NCI-H146 treated with DMSO at 0.1 percent for 48 hours (cell line): ENCODE measurements at regions not wholly inside any gene's neighbourhood (a gene's known extent, or its start where the extent isn't known, plus 50 kb on each side); places are given as distances from the start of the nearest gene placed in this dataset.

Source experiments
- DNase-seq: peaks from one replicate; lab custom pipeline; 2025; ENCODE audit not compliant: unreplicated experiment; lab: John Stamatoyannopoulos, UW

DNA sequence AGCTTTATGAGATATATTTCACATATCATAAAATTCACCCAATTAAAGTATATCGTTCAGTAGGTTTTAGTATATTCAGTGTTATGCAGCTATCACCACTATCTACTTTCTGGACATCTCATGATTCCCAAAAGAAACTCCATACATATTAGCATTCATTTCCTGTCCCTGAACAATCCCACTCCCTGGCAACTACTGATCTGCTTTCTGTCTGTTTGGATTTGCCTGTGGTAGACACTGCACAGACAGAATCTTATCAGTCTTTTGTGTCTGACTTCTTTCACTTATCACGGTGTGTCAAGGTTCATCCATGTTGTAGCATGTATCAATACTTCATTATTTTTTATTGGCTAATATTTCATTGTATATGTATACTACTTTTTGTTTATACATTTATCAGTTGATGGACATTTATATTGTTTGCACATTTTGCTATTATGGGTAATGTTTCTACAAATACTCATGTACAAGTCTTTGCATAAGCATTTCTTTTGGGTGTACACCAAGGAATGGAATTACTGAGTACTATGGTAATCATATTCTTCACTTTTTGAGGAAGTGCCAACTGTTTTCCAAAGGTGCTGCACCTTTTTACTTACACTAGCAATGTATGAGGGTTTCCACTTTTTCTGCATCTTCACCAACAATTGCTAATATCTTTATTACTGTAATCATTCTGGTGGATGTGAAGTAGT, 373.9 kb downstream of the AASDHPPT start:
- no peak for DNase-seq

DNA sequence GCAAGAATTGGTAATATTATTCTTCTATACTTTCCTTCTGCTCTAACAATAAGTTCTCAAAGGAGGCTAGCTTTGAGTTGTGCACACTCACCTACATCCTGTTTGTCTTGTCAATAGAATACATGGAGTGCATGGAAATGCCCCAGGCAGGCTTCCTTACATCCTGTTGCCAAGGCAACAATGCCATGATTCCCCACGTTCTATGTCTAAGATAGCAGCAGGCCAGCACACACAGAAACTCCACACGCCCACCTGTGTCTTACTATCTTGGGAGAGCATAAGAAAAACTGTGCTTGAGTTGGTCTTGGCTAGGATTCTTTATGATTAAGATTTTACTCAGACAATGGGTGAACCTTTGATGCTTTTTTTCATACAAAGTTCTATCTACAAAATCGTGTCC, 379.2 kb downstream of the AASDHPPT start:
- no peak for DNase-seq

DNA sequence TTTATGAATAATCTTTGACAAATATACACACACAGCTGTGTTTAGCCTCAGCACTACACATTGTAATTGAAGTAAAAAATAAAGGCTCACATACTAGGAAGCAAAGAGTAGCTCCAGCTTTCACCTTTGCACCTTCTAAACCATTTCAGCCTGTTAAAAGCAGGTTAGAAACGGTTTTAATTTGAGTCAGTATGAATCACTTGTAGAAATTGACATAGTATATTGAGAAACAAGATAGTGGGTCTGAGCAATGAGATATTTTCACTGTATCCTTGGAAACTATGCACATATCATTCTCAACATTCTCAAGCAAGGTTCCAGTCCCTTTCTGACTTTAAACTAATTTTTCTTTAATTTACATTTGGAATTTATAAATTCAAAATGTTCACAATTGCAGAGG, 380.3 kb downstream of the AASDHPPT start:
- DNase-seq: no peak

DNA sequence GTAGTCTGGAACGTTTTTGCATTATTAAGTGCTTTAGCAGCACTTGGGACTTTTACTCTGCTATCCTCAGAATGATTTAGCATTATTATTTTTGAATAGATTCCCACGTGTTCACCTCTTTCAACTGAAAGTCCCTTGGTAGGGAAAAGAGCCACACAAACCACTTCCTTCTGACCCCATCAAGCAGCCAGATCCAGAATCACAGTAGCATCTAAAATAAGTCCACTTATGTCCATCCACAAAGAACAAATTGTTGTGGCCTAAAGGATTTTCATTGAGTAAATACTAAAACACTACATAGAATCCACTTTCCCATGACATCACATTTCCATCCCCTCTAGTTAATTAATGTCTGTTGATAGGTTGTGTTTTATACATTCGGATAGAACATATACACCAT, 381.7 kb downstream of the AASDHPPT start:
- no peak for DNase-seq

DNA sequence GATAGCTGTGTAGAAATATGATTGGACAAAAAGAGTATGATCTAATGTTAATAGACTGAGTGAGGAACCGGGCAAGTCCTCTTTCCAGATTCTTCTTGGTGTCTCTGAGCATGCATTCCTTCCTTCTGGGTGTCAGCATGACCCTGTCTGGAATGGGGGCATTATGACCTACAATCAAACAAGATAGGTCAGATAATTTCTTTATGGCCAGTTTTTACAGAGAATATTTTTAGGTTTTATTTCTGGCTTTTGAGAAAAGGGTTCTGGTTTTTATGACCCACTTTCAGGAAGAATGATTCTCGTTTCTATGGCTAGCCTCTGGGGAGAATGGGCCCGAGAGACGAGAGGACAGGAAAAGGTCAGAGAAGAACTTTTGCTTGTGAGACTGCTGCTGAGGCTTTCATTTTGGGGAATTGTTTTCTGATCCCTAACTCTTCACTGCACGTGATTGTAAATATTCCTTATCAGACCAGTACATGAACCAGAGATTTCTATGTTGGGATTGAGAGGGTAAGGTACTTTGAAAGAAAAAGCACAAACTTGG, 383.8 kb downstream of the AASDHPPT start:
- no peak for DNase-seq

DNA sequence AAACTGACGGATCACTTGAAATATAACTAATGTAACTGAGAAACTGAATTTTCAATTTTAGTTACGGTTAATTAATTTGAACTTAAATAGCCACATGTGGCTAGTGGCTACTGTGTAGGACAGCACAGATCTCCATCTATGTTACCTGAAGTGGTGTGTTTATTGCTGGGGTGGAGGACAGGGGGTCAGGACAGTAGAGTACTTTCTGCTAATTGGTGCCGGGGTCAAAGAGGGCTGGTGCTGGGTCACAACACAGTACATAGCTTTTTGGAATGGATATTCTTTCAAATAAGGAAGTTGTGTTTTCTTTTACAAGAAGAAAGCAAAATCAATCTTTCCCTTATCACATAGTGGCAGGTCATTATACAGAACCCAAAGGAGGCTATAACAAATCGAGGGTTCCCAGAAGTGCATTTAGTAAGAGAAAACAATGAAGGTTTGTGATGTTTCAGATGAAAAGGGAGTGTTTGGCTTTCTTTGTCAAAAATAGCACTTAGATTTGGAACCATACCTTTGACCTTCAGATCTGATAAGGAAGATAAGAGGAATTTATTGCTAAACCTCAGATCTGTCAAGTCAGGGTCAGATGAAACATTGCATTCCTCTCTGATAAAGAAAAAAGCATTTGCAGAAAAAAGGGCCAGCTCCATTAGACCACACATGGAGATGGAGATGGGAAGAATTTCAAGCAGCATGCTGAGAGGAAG, 384.5 kb downstream of the AASDHPPT start:
- no peak for DNase-seq

DNA sequence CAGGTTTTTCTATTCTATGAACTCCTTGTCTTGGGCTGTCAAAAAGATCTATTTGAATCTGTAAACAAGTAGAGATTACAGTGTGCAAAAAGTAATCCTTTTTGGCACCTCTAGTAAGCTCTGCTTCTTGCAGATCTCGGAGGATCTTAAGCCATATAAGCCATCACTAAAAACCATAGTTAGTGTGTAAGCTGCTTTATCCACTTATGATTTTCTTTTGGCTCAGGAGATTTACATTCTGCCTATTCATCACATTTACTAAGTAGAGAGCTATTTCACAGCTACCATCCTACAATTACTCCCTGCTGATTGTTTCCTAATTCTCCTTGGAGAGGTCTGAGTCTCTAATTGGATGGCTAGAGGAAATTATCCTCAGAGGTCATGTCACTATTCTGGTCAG, 385.7 kb downstream of the AASDHPPT start:
- no peak for DNase-seq

DNA sequence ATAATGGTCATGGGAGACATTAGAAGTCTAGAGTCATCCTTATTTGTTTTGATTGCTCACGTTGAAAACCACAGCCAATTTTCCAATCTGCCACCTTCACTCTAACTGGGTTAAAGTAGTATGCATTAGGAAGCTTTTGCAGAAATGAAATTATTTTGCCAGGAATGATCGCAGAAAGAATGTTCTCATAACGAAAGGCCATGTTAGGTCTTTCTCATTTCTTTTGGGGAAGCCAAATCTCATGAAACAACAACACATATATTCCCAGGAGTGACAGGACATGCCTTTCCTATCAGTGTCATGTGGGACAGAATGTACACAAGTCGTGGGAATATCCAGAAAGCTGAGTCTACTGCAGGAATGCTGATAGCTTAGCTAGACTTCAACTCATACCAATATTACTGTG, 386.3 kb downstream of the AASDHPPT start:
- no peak for DNase-seq

DNA sequence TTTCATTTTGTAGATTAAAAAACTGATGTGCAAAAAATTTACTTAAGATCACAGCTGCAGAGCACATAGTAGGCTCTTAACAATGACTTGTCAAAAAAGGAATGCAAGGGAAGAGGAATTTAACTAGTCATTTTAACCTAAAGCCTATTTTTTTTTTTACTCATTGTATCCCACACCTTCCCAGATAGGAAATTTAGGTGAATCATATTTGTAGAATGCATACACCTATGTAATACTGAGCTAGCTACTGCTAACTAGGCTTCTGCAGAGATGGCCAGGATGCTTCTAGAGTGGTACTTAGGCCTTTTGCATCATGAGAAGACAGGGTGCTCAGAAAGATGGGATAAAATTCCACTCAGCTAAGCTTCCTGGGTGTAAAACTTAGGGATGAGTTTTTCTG, 387.3 kb downstream of the AASDHPPT start:
- DNase-seq: no peak

DNA sequence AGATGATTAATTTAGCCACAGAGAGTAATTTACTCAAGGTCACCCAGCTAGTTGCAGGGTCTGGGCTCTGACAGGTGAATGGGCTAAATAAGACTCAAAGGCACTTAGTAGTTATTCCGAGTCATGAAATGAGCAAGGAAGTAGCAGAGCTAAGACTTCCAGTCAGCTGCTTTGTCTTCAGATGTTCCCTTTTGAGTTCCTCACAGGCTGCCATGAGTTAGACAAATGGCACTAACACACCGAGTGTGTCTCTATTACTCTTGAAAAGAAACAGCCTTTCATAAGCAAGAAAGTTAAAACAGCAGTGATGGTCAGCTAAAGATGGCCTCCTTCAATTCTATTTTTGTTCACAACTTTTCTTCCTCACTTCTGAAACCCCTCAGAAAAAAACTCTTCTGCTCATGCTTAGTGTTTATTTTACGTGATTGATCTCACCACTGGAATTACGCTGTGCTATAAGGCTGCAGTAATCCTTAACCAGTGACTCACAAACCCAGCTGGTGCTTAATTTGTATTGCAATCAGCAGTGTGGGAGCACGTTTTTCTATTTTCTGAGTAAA, 389.1 kb downstream of the AASDHPPT start:
- no peak for DNase-seq

DNA sequence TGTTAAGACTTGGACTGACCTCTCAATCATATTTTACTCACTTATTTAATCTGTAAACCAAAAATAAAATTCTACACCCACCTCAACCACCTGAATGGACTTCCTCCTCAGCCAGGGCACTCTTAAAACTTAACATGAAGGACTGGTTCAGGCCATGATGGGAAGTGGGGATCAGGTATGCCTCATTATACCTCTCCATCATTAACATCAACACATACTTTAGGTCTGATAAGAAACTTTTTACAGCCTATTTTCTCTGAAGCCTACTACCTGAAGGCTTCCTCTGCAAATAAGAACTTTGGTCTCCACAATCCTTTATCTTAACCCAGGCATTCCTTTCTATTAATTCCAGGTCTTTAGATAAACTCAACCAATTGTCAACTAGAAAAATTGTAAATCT, 390.0 kb downstream of the AASDHPPT start:
- no peak for DNase-seq

DNA sequence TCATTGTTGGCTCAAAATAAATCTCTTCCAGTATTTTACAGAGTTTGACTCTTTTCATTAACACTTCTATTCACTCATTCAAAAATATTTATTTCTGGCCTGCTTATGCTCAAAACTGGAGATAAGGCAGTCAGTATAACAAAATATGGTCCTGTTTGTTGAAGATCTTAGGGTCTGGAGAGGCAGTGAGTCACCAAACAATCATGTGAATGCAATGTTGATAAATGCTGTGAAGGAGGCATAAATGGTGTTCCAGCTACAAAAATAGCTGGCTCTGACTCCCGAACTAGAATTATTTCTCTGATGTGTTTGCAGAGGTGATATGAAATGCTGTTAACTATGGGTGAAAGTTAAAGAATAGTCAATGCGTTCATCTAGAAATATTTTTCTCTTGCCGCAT, 390.6 kb downstream of the AASDHPPT start:
- DNase-seq: no peak

DNA sequence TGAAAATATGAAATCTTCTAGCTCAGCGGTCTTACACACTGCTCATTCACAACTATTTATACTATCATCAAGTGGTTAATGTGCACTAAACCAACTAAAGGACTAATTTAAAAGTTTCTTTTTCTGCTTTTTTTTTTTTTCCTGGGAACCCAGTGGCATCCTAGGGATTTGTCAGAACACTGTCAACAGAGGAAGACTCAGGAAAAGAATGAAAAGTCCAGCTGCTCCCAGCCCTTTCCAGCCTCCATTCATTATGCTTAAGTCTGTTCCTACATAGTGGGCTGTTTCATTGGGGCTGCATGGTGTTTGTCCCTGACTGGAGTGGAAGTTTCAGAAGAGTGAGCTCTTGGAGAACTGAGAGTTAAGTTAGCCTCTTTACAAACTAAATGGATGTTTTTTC, 391.1 kb downstream of the AASDHPPT start:
- no peak for DNase-seq

DNA sequence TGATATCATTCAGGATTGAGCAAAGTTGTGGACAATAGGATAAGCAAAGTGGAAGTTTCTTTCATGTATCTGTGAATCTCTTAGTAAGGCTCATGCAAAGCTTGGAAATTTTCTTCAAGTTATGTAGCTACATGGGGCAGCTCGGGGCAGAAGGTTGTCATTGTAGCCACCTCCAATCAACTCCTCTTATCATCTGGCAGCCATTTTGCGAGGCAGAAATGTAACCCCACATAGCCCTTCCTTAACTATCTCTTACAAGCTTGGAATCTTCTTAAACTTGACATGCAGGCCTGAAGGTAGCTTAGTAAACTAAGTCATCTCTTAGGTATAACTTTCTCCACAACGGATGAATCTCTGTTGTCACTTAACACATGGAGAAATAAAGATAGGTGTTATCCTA, 392.8 kb downstream of the AASDHPPT start:
- no peak for DNase-seq

DNA sequence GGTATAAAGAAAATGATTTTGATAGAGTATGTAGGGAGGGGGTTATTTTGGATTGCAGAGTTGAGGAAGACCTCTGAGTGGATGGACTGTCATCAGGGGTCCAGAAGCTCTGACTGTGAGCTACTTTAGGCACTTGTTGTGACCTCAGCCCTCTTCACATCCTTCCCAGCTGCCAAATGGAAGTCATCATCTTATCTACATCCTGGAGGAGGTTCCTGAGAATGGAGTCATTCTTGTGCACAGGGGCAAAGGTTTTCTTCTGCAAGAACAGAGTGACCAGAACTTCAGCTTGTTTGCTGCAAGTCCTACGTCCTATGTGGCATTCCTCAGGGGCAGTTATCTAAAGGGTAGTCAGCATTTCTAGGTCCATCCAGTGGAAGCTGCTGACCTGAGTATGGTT, 393.8 kb downstream of the AASDHPPT start:
- no peak for DNase-seq

DNA sequence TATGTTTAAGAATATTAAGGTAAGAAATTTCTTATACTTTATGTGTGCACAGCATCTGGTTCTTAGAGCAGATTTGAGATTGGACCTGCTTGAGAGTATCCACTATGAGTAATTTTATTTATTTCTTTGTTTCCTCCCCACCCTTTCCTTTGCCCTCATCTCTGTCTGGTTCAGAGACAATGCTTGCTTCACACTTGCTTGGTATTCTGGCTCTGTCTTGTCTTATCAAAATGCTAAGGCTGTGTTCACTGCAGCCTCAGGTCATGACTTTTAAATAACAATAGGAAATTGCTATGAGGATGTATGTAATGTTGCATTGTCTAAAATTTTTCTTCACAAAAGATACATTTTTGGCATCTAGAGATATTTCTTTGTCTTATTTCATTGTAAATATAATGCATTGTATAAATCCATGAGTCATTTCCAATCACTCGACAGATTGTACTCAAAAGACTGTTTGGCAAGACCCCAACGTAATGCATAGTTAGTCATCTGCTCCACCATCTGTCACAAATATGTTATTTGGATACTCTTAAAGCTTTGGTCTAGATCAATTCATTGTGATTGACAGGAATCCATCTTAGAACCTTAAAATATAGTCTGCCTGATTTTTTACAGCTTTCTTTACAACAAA, 395.7 kb downstream of the AASDHPPT start:
- no peak for DNase-seq

DNA sequence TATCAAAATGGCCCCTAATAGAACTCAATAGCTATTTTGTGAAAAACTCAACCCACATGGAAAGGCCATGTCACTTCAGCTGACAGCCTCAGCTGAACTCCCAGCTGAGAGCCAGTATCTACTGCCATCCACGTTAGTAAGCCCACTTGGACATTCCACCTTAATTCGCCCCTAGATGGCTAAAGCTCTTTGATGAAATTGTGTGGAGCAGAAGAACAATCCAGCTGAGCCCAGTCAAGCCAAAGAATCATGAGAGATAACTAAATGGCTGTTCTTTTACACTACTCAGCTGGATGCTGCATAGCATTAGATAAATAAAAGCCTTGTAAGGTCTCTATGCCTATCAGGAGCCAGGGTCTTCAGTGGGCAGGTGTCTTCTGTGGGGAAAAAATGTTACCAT, 396.8 kb downstream of the AASDHPPT start:
- DNase-seq: no peak

DNA sequence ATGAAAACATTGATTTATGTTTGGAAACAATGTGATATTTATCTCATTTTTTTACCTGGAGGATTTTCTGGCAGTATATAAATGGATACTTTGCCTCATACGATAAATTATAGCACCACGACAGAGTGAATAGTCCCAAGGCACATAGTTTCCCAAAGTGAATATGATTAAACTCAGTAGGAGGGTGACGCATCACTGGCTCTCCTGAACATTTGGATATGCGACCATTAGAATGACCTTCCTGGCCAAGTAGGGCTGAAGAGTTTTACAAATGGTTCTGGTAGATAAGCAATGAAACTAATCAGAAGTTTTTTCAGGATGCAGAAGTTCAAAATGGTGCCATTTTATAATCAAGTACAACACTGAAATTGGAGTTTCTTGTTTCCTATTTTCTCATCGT, 397.7 kb downstream of the AASDHPPT start:
- DNase-seq: no peak

DNA sequence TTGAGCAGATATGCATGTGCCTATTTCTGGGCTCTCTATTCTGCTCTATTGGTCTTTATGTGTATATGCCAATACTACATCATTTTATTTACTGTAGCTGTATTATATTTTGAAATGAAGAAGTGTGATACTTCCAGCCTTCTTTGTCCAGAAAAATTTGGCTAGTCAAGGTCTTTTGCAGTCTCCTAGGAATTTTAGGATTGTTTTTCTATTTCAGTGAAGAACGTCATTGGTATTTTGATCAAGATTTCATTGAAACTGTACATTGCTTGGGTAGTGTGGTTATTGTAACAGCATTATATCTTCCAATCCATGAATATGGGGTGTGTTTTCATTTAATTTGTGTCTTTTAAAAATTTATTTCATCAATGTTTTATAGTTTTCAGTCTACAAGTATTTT, 400.3 kb downstream of the AASDHPPT start:
- DNase-seq: no peak

DNA sequence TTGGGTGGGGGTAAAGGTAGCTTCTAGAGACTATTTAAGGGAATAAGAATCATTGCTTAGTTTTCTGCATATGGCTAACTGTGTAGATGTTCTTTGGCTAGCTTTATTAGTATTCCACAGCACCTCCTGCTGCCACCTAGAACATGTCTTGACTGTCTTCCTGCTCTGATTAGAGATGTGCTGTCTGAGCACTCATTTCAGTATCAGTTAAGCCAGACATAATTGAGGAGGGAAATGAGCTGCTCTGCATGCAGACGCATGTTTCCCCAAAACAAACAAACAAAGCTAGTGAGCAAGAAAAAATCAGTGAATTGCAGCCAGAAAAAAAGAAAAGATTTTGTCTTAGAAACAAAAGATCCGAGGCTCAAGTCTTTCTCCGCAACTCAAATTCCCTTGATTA, 402.2 kb downstream of the AASDHPPT start:
- no peak for DNase-seq

DNA sequence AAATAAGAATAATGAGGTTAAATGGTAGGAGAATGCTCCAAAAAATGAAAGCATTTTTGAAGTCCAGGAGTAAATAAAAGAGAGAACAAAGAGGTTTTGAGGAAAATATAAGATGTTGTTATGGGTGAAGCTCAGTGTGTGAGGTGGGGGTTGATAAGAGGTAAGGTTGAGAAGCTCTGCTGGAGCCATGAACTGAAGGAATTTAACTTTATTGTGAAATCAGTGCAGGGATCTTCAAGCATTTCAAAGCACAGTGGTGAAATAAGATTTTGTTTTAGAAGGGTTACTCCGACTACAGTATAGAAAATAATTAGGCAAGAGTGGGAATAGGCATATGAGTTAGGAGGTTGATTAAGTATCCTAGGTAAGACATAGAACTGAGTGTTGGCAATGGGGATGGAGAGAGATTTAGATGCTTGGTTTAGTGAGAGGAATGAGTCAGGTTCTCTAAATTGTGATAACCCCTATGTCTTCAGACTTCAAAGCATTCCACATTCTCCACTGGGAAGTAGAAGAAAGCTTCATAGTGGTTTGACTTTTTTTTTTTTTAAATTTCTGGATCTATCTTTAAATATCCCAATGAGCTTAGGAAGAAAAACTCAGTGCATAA, 403.2 kb downstream of the AASDHPPT start:
- no peak for DNase-seq
